Dermis blood vessel endothelial cell (primary cell): ENCODE measurements at regions not wholly inside any gene's neighbourhood (a gene's known extent, or its start where the extent isn't known, plus 50 kb on each side); places are given as distances from the start of the nearest gene placed in this dataset.
A peak's percentile ranks its signal among the peaks of the same experiment; 100 is the strongest.

Experiments
- DNase-seq: peaks from one replicate; pipeline ENCODE4 v3.0.0; 2010

DNA sequence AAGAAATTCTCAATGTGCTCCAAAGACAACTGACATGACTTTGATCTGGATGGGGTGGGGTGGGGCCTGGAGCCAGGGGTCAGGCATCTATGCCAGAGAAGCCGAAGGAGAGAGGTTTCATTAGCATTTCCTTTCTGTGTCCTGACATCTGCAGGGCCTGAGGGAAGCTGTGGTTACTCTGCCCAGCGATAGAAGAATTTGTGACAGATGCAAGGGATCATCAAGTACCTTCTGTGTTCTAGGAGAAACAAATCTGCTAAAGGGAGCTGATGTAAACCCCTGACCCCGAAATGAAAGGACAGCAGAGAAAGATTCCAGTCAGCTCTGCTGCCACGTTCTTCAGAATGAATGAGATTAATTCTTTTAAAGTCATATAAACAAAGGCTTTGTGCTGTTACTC, 335.7 kb downstream of the PRELID2 start:
- no peak for DNase-seq

DNA sequence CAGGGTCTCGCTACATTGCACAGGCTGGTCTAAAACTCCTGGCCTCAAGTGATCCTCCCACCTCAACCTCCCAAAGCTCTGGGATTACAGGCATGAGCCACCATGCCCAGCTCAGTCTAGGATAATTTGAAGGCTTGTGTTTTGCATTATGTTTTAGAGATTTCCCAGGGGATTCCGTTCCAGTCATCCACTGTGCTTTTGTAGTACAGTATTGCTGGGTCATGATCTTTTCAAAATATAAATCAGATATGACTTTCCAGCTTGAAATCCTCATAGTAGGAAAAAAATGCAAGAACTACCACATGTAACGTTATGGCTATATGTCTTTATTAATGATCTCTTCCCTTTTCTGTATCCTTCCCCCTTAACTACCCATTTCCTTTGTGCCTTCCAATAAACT, 338.1 kb downstream of the PRELID2 start:
- DNase-seq, result no peak

DNA sequence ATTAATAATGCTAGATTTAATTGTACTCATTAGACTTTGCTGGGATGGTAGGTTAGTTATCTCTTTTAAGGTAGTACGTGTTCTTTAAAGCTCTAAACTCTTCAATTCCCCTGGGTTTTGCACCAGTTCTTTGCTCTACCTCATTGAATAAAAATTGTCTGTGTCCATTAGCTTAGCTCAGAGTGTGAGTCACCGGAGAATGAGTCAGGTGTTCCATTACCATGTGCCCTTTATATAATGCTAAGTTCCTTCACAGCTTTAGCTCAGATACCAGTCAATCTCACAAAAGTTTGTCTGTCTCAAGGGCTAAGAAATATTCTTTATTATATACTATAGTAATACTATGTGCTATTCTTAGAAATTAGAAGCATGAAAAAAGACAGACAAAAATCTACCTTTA, 339.4 kb downstream of the PRELID2 start:
- DNase-seq, result peak; percentile 96

DNA sequence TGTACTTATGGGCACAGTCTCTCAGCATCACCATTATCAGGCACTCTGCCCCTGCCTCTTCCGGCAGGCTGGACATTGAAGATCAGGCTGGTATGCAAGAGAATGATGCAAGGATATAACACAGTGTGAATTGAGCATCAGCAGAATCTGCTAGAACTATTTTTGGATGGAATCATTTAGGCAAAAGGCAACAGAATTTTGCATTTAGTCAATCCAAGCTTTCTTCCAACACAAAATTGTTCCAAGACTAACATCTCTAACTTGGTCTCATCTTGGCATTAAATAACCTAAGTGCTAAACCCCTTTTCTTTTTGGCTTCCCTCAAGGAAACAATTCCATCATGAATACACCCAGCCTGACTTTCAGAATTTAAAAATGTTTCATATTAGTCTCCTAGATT, 339.9 kb downstream of the PRELID2 start:
- no peak for DNase-seq

DNA sequence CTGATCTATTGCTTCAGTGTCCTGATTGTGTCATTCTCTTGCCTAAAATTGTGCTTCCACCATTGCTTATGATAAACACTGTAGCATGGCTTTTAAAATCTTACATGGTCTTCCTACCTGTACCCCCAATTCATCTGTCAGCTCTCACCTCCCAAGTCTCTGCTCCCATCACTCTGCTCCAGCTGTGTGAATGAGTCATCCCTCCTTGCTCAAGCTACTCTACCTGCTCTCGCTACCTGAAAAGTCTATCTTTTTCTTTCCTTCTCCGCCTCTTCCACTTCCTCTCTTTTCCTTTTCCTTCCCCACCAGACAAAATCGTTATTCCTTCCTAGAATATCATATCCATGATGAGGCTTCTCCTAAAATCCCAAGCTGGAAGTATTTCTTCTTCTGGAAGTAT, 341.7 kb downstream of the PRELID2 start:
- no peak for DNase-seq

DNA sequence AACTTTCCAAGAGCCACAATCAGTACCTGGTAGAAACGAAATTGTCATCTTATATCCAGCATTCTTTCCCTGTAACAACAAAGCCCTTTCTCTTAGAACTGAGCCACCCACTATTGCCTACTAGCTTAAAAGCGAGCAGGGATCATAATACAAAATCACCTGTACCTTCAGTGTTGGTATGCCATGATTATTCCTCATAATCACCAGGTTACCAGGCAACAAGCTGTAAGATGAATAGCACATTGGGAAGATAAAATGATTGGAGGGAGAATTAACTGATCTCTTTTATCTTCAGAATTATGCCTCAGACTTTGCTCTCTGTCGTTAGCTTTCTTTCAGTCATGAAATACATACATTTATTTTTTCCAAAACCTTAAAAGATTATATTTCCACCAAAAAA, 345.6 kb downstream of the PRELID2 start:
- no peak for DNase-seq

DNA sequence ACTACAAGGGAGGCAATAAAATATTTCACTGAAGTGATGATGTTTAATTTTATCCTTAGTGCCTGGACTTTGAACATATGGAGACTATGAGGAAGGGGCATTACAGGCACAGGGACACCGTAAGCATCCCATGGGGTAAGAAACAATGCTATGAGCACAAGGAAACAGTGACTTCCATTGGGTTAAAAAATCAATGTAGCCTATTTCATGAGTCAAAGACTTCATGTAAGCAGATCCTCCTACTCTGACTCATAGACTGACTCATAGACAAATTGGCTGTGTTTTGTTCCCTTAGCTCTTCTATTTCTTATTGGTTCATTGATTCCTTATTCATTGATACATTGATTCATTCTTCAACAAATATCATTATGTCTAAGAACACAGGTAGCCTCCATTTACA, 351.0 kb downstream of the PRELID2 start:
- peak; percentile 65 for DNase-seq

DNA sequence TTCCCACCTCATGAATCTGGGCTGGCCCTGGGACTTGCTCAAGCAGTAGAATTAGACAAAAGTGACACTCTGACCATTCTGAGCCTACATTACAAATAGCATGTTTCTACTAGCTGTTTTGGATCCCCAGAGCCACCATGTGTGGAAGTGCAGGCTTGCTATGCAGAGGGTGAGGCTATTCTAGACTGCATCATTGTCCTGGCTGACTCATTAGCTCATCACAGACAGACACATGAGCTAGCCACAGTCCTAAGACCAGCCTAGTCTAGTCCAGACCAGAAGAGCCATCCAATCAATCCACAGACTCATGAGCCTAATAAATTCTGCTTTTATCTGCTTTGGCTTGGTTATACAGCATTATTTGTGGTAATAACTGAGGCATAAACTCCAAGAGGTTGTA, 351.9 kb downstream of the PRELID2 start:
- DNase-seq, result no peak

DNA sequence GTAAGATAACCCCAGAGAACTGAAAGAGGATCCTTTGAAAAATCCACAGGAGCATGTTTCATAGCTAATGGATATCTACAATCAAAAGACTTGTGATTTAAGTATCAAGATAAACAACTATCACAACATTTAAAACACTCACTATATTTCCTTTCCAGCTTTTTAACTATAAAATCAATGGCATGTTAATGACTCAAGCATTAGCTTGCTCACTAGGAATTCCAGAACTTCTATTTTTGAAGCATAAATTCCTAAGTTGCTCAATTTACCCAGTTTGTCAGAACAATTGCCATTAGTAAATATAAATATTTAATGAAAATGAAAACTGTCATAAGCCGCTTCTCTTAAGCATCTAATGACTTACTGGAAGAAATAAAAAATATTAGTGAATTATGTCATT, 355.3 kb downstream of the PRELID2 start:
- no peak for DNase-seq

DNA sequence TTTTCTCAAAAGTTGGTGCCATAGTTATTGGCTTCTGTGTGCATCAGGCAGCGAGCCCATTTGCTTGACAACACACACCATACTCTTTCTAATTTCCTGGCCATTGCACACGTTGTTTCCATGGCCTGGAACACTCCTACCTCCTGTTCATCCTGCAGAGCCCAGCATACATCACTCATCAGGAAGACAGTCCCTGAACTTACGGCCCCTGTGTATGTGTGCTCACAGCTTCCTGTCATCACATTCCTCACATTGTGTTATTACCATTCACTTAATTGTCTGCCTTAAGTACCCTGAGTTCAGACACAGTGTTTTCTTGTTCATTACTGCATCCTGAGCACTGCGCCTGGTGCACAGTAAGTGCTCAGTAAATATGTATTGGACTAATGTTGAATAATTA, 355.9 kb downstream of the PRELID2 start:
- DNase-seq, result peak; percentile 66

DNA sequence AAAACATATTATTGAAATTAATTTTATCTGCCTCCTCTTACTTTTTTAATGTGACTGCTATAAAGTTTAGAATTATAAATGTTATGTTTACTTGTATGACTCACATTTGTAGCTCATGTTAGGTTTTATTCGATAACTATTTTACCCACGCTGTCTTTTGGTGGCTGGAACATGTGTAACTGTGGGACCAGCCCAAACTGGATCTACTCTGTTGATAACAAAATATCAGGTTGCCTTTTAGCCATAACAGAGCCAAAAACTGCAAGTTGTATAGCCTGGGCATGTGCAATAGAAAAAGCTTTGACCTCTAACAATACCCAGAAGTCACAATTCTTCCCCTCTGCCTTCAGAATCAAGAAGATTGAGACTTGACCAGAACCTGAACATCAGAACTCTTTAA, 356.5 kb downstream of the PRELID2 start:
- DNase-seq, result no peak

DNA sequence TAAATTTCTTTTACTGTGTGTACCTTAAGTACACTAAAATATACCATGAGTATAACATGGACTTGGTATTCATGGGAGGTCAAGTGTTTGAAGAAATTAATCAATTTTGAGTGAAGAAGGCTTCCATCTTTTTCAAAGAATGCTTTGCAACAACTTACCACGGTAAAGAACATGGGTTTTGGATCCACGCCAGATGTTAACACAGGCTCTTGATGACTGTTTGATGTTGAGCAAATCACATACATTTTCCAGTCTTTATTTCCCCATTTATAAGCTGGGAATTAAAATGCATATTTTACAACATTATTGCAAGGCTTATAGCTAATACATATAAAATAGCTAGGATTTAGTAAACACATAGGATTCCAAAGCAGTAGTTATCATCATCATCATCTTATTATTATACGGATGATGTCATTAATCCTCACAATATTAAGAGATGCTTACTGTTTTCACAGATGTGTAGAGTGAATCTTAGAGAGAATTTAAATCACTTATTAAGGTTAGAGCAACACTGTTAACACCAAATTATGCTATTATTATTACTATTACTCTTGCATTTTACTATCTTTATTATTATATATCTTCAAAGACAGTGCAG, 362.0 kb downstream of the PRELID2 start:
- peak; percentile 31 for DNase-seq

DNA sequence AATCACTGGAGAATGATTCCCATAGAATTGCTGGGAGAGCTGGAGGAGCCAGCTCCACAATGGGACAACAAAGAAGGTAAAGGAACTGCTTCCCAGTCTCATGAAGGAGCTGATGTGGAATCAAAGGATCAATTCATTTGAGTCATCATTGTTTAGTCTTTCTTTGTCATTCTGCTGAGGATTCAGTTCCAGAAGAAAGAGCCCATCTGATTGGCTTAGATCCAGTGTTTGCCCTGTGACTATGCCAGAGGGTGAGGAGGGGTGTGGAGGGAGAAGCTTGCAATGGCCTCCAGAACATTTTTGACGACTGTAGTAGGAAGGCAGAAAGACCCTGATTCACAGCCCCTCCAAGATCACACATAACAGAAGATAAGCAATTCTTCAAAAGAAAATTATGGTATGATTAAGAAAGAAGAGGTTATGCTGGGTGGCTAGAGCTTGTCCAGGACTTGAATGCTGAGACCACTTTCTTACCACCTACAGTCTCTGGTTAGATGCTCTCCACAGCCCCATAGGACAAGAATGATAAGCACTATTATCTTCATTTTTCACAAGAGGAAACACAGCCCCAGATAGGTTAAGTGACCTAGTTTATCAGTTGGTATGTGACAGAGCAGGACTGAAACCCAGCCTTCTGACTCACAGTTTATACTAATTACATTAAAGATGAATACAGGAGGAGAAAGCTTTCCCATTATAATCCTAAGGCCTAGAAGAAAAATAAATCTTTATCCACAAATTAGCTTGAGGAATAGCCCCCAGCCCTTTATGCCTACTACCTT, 363.1 kb downstream of the PRELID2 start:
- no peak for DNase-seq

DNA sequence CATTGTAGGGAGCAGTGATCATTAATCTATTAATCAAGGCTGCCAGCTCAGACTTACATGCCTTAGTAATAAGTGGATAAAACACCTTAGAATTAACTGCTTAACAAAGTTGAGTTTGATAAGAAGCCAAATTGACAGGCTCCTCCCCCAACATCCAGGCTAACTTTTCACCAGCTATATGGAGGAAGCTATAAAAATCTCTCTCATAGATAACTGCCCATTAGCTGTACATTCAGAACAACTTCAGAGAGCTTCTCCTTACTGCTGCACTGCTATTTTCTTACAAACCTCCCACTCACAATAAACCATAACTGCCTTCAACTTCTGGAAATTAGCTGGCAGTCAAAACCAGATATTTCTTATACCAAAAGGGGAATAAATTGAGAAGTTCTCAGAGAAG, 364.1 kb downstream of the PRELID2 start:
- no peak for DNase-seq

DNA sequence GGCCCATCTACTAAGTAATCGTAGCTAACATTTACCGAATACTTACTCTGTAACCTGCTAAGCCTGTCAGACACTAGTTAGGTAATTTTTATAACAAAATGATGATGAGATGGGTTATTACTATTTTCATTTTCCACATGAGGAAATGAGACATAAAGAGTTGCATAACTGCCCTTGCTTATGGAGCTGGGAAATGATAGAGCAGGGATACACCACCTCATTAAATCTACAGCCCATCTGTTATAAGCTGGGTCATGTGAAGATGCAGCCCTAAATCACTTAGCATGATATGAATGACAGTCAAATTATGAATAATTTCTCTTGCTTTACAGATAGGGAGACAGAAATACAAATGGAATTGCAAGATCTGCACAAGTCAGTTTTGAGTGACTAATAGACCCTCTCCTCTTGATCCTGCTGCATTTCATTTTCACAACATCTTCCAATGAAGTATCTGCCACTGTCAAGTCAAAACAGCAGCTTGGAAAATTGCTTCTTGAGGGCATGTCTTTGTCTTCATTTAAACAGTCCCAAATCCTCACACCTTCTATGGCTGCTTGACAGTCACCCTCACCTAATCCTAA, 364.7 kb downstream of the PRELID2 start:
- no peak for DNase-seq

DNA sequence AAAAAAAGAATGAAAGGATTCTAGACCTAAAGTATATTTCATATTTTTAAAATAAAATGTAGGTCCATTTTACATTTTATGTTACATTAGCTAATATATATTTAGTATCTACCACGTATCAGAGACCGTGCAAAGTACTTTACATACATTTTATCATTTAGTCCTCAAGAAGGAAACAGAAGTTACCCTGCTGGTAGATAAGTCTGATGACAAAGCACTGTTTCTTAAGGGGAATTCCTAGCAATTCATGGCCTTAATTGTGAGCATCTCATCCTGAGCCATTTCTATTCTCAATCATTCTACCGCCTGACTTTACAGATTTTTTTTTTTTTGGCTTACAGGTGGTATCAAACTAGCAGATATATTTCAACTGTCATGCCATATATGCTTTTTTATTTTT, 367.7 kb downstream of the PRELID2 start:
- DNase-seq, result no peak

DNA sequence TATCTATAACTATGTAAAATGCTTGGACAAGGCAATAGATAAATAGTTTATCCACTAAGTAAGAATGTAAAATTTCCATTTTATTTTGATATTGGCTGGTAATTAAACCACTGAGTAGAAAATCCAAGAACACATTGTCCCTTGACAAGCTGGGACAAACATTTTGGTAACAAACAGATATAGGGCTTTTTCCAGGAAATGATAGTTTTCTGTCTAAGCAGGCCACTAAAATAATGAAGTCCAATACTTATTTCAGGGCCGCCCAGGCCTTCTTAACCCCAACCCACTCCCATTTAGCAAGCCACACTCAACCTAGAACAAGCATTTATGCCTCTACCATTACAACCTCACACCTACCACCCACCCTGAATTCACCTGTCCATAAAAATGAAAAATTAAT, 368.6 kb downstream of the PRELID2 start:
- no peak for DNase-seq

DNA sequence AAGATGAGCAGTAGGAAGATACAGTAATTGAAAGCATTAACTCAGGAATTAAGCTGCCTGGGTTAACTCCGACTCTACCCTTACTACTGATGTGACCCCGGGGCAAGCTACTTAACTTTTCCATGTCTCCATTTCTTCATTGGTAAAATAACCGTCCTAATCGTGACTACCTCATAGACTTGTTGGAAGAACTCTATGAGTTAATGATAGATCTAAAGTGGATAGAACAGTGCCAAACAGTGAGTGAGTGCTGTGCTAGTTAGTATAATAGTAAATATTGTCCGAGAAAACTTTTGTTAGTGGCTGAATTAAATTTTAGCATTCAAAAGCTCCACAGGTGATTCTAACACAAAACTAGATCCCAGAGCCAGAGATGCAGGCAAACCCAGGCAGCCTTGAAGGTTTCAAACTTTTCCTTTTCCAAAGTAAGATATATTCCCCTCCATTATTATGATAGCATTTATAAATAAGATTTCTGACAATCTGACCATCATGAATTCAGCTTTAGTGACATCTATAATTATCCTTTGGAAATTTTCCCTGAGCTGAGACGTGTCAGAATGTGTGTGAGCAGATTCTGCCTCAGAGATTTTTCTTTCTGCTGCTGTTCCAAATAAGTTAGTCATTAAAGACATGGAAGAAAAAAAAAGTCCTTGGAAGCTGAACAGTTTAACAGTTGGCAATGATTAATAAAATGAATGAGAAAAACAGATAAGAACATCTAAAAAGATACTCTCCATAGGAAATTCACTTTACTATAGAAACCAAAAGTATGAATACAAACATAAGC, 369.5 kb downstream of the PRELID2 start:
- no peak for DNase-seq

DNA sequence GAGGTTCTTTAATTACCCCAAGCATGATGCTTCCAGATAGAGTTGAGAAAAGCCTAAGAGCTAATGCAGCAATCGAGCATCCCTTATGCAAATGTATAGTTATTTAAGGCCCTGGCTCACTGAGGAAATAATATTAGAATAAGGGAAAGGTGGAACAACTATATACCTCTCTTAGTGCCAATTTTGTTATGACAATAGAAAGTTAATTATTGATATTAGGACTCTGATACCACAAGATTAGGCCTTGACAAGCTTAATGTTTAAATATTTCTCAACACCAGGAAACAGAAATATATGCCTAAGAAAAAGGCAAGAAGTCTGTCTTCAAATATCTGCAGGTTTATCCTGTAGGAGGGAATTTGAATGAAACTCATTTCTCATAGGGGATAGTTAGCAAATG, 371.0 kb downstream of the PRELID2 start:
- DNase-seq, result no peak

DNA sequence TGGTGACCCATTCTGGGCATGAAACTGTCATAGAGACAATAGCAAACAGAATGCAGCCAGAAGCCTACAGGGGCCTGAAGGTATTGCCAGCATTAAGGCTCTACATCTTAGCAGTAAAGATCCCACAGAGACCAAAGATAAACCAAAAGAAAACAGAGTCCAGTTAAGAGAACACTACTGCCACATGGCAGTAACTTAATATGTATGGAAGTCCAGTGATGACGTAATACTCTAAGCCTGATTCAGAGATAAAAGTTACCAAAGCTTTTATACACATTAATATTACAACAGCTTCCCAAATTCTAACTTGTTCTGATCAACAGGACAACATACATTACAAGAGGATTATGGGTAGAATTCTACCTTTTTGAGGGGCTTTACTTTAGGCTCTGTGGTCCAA, 371.5 kb downstream of the PRELID2 start:
- DNase-seq, result no peak

DNA sequence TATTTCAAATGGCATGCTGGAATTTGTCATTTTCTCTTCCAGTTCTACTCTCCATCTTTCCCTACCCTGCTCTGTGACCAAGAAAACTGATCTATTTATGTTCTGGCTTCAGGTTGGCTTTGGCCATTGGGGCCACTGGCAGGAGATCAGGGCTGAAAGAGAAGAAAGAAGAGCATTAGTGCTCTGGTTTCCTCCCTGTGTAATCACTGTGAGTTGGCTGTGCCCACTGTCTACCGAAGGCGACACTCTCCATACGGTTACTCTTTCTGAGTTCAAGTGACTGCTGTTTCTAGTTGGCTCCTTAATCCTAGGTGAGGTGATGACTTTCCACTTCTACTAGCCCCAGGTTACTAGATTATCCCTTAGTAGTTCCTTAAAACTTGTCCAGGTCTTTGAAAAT, 372.6 kb downstream of the PRELID2 start:
- DNase-seq, result no peak

DNA sequence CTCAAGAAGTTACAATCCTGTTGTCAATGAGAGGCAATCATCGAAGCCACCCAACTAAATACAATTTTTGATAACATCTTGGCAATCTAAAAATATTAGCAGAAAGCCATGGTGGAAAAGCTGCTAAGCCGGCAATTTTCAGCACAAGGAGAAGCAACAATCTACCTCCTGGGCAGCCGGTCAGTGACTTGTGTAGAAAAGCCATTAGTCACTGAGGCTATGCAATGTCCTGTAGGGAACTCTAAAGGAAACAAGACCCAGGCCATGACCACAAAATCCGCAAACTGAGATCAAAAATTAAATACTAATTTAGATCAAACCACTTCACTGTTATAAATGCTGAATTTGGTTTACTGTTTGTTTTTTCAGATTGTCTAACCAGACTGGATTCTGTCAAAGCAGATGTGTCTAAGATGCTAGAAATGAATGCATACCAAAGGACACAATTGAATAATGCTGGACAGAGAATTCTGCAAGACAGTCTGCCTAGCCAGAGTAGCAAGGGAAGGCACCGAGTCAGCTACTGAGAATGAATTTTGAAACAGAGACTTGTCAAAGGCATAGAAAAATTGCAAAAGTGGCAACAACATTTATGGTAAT, 384.8 kb downstream of the PRELID2 start:
- no peak for DNase-seq

DNA sequence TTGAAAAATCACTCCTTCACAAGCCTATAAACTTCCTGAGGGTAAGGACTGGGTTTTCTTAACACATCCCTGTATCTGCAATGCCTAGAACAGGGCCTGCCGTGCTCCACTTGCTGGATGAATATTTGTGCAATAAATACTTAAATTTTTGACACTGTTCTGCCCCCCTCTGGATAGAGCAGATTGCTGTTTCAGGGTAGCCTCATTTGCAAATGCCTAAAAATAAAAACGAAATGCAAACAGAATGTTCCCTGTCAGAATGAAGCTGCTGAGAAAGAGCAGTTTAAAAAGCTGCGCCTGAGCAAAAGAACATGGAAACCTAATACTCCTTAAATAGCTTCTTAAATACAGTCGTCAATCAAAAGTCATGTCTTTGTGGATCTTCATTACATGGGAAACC, 385.3 kb downstream of the PRELID2 start:
- no peak for DNase-seq
